ENCODE measurements at regions not wholly inside any gene's neighbourhood (a gene's known extent, or its start where the extent isn't known, plus 50 kb on each side); places are given as distances from the start of the nearest gene placed in this dataset.

GRCh38 chr4:60814549-60814948 lies 385.6 kb upstream of the ADGRL3 start:
- DNase-seq: no peak
- intact Hi-C loops (cut with micrococcal nuclease): no loop called here
- Histone ChIP-seq H3K9me3 (replicated peaks) (no peaks in the 10 kb centered on the region), H3K4me1 (no peaks in the 10 kb centered on the region), H3K27me3 (ENCODE audit: low read depth) (no peaks in the 10 kb centered on the region), H3K27ac (replicated peaks) (no peak overlapping the region), H3K4me3 (no peak overlapping the region), H3K36me3 (no peaks in the 10 kb centered on the region)
- TF ChIP-seq, protein P1, sequence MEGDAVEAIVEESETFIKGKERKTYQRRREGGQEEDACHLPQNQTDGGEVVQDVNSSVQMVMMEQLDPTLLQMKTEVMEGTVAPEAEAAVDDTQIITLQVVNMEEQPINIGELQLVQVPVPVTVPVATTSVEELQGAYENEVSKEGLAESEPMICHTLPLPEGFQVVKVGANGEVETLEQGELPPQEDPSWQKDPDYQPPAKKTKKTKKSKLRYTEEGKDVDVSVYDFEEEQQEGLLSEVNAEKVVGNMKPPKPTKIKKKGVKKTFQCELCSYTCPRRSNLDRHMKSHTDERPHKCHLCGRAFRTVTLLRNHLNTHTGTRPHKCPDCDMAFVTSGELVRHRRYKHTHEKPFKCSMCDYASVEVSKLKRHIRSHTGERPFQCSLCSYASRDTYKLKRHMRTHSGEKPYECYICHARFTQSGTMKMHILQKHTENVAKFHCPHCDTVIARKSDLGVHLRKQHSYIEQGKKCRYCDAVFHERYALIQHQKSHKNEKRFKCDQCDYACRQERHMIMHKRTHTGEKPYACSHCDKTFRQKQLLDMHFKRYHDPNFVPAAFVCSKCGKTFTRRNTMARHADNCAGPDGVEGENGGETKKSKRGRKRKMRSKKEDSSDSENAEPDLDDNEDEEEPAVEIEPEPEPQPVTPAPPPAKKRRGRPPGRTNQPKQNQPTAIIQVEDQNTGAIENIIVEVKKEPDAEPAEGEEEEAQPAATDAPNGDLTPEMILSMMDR (IDR thresholded peaks at IDR 0.05; ENCODE audit: borderline replicate concordance): no peak

DNA sequence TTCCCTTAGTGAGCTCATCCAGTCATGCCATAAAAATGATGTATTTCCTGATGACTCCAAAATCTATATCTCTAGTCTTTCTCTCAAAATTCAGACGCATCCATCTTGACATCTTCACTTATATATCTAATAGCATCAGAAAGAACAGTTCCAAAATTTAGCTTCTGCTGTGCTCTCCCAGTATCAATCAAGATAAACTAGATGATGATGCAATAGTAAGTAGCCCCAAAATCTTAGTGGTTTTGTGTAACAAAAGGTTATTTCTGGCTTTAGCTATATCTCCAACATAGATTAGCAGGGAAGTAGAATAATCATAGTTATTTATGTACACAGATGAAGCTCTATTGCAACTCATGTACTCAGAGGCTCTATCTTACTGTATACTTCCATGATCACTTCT lies 382.5 kb upstream of the ADGRL3 start:
- Histone ChIP-seq H3K4me1 (no peaks in the 10 kb centered on the region), H3K9me3 (replicated peaks) (peaks cover 4% of the 10 kb centered on the region), H3K4me3 (no peak overlapping the region), H3K27ac (replicated peaks) (no peak overlapping the region), H3K36me3 (no peaks in the 10 kb centered on the region), H3K27me3 (ENCODE audit: low read depth) (no peaks in the 10 kb centered on the region)
- intact Hi-C loops (cut with micrococcal nuclease): no loop called here
- TF ChIP-seq, protein P1 (IDR thresholded peaks at IDR 0.05; ENCODE audit: borderline replicate concordance): no peak
- no peak for DNase-seq

GRCh38 chr4:60822986-60823385 lies 377.1 kb upstream of the ADGRL3 start:
- H3K4me3 ChIP-seq: no peak overlapping the region
- TF ChIP-seq, protein P1 (IDR thresholded peaks at IDR 0.05; ENCODE audit: borderline replicate concordance): no peak
- peaks cover 4% of the 10 kb centered on the region for H3K9me3 ChIP-seq (replicated peaks)
- H3K27ac ChIP-seq (replicated peaks): no peak overlapping the region
- H3K27me3 ChIP-seq (ENCODE audit: low read depth): no peaks in the 10 kb centered on the region
- no peaks in the 10 kb centered on the region for H3K36me3 ChIP-seq
- H3K4me1 ChIP-seq: no peaks in the 10 kb centered on the region
- DNase-seq: no peak
- intact Hi-C loops (cut with micrococcal nuclease): no loop called here

DNA sequence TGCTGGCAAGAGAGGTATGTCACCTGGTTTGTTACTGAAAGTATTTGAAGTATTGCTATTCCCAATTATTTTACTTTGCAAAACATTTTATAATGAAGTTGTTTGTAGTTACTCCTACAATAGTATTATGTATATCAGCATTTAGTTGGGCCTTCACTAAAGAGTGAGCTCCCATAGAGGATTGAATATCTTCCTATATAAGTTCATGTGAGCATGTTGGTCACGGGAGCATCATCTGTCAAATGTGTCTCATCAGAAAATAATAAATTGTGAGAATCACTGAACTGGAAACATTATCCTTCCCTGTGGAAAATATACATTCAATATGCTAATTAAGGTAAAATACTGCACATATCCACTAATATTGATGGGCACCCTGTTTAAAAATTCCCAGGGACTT lies 360.1 kb upstream of the ADGRL3 start:
- Histone ChIP-seq H3K36me3 (no peaks in the 10 kb centered on the region), H3K27me3 (ENCODE audit: low read depth) (no peaks in the 10 kb centered on the region), H3K4me1 (no peaks in the 10 kb centered on the region), H3K27ac (replicated peaks) (no peak overlapping the region), H3K4me3 (no peak overlapping the region), H3K9me3 (replicated peaks) (peaks cover 3% of the 10 kb centered on the region)
- intact Hi-C loops (cut with micrococcal nuclease): no loop called here
- TF ChIP-seq, protein P1 (IDR thresholded peaks at IDR 0.05; ENCODE audit: borderline replicate concordance): no peak
- DNase-seq: no peak

- Histone ChIP-seq H3K9me3 (replicated peaks) (no peaks in the 10 kb centered on the region), H3K27ac (replicated peaks) (no peak overlapping the region), H3K36me3 (no peaks in the 10 kb centered on the region), H3K4me3 (no peak overlapping the region), H3K27me3 (ENCODE audit: low read depth) (no peaks in the 10 kb centered on the region), H3K4me1 (no peaks in the 10 kb centered on the region)
- no peak for DNase-seq
- intact Hi-C loops (cut with micrococcal nuclease): no loop called here
- TF ChIP-seq, protein P1 (IDR thresholded peaks at IDR 0.05; ENCODE audit: borderline replicate concordance): no peak
Observed at GRCh38 chr4:60846678-60847077, 353.4 kb upstream of the ADGRL3 start.

GRCh38 chr4:60847614-60848013 lies 352.5 kb upstream of the ADGRL3 start:
- Histone ChIP-seq H3K9me3 (replicated peaks) (peaks cover 8% of the 10 kb centered on the region), H3K27ac (replicated peaks) (no peak overlapping the region), H3K4me1 (no peaks in the 10 kb centered on the region), H3K36me3 (no peaks in the 10 kb centered on the region), H3K27me3 (ENCODE audit: low read depth) (no peaks in the 10 kb centered on the region), H3K4me3 (no peak overlapping the region)
- intact Hi-C loops (cut with micrococcal nuclease): no loop called here
- no peak for DNase-seq
- TF ChIP-seq, protein P1 (IDR thresholded peaks at IDR 0.05; ENCODE audit: borderline replicate concordance): no peak

All from left ventricle myocardium inferior (tissue), 1 donor.